Cardiac septum (tissue), 1 donor: ENCODE measurements at regions not wholly inside any gene's neighbourhood (a gene's known extent, or its start where the extent isn't known, plus 50 kb on each side); places are given as distances from the start of the nearest gene placed in this dataset.
"Not testable (repeated sequence)": the region's sequence is repeated elsewhere in the genome, so short reads cannot be mapped to it uniquely, and the experiment has no call there.

ENCODE experiments used
- DNase-seq: peaks from one replicate; pipeline ENCODE4 v3.0.0-alpha.2; 2020; ENCODE audit warnings: low spot score
- intact Hi-C: fragments of 100-400 bp; cut with DNase I; formaldehyde crosslinking; loops from one replicate; pipeline ENCODE4 v1.14.0; 2022
- donor health status: DM: no; HTN: no; CAD: no.

GRCh38 chr2:90123409-90123808, 1431.9 kb downstream of the RPIA start:
- intact Hi-C loops, DNase-seq: not testable (repeated sequence)

DNA sequence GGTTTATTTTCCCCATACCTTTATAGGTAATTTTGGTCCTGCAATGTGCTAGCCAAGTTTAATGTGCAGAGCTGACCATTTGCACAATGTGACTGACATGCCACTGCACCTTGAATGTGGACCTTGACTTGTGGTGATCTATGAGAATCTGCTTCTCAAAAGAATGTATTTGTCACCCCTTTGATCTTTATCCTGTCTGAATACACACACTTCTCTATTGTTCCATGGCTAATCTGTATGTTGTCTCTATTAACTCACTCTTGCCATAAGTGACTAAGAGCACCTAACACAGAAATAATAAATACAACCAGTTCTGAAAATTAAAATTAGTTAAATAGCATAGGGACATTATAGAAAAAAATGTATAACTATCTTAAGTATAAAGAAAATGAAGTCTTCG, 1447.6 kb downstream of the RPIA start:
- intact Hi-C loops, DNase-seq: not testable (repeated sequence)

GRCh38 chr2:90141558-90141957, 1450.1 kb downstream of the RPIA start:
- DNase-seq, intact Hi-C loops: not testable (repeated sequence)

- DNase-seq, intact Hi-C loops: not testable (repeated sequence)
These were observed 1460.3 kb downstream of the RPIA start for GRCh38 chr2:90151805-90152204.

- intact Hi-C loops, result not testable (repeated sequence)
These were observed 1479.5 kb downstream of the RPIA start for GRCh38 chr2:90170978-90171377.

DNA sequence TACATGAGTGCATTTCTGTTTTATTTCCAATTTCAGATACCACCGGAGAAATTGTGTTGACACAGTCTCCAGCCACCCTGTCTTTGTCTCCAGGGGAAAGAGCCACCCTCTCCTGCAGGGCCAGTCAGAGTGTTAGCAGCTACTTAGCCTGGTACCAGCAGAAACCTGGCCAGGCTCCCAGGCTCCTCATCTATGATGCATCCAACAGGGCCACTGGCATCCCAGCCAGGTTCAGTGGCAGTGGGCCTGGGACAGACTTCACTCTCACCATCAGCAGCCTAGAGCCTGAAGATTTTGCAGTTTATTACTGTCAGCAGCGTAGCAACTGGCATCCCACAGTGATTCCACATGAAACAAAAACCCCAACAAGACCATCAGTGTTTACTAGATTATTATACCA, 1481.6 kb downstream of the RPIA start:
- intact Hi-C loops, DNase-seq: not testable (repeated sequence)

More at GRCh38 chr2:90170978-90171377, 1479.5 kb downstream of the RPIA start:
- DNase-seq, result not testable (repeated sequence)

DNA sequence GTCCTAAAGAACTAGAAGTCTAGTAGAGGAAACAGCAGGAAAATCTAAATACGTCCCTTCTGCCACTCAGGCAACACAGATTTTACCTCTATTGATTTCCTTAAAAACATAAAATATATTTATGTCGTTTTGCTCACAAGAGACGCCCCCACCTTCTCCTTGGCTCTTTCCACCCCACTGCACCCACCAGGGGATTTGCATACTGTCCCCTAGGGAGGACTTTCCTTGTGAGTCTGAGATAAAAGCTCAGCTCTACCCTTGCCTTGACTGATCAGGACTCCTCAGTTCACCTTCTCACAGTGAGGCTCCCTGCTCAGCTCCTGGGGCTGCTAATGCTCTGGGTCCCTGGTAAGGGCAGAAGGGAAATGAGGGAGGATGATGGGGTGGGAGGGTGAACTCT, 1488.1 kb downstream of the RPIA start:
- not testable (repeated sequence) for DNase-seq

DNA sequence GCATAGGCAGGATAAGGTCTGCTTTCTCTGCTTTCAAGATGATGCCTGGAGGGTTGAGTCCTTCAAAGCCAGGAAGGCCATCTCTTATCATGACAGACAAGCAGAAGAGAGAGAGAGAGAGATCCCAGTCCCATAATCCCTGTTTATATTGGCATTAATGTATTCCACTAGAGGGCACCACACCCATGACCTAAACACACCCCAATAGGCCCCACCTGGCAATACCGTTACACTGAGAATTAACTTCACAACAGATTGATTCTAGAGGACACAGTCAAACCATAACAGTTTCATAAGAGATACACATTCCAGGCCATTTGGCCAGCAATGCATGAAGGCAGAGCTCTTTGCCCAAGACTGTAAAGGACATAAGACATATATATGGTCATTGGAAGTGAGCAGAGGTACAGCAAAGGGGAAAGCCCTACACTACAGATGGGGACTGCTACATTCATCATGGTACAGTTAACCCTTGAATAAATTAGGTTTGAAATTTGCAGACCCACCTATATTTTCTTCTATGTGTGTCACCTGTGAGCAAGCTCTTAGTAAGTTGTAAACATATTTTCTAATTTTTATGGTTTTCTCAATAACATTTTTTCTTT, 1516.1 kb downstream of the RPIA start:
- intact Hi-C loops, result no loop called here
- DNase-seq, result no peak

More for the DNA sequence above, 1488.1 kb downstream of the RPIA start:
- intact Hi-C loops, result not testable (repeated sequence)

GRCh38 chr2:90209009-90209408, 1517.5 kb downstream of the RPIA start:
- DNase-seq, result no peak
- intact Hi-C loops, result no loop called here

GRCh38 chr2:90209806-90210205, 1518.3 kb downstream of the RPIA start:
- intact Hi-C loops, result no loop called here

DNA sequence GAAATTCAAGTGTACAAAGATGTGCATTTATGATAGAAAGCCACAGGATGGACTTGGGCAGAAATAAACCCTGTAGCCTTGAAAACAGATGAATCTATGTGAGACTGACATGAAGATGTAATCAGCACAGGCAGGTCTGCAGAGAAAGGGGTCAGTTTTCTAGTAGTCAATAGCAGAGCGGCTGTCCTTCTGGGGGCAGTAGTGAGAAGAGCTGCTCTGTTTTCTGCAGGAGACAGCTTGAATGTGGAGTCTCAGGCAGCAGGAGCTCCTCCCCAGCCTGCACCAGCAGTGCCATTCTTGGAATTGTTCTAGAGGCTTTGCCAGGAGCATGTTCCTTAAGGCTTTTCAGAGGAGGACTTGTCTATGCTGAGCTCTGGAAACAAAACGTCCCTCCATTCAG, 1524.4 kb downstream of the RPIA start:
- intact Hi-C loops, DNase-seq: not testable (repeated sequence)

More at GRCh38 chr2:90209806-90210205, 1518.3 kb downstream of the RPIA start:
- DNase-seq, result no peak

- intact Hi-C loops, result not testable (repeated sequence)
These were observed 1525.3 kb downstream of the RPIA start for GRCh38 chr2:90216801-90217200.

GRCh38 chr2:90218534-90218933, 1527.1 kb downstream of the RPIA start:
- DNase-seq, intact Hi-C loops: not testable (repeated sequence)

More at GRCh38 chr2:90216801-90217200, 1525.3 kb downstream of the RPIA start:
- DNase-seq, result not testable (repeated sequence)

- DNase-seq, intact Hi-C loops: not testable (repeated sequence)
These were observed 1529.3 kb downstream of the RPIA start for GRCh38 chr2:90220623-90221299.

GRCh38 chr2:90221300-90221651, 1529.8 kb downstream of the RPIA start:
- DNase-seq, result no peak
- intact Hi-C loops, result no loop called here

DNA sequence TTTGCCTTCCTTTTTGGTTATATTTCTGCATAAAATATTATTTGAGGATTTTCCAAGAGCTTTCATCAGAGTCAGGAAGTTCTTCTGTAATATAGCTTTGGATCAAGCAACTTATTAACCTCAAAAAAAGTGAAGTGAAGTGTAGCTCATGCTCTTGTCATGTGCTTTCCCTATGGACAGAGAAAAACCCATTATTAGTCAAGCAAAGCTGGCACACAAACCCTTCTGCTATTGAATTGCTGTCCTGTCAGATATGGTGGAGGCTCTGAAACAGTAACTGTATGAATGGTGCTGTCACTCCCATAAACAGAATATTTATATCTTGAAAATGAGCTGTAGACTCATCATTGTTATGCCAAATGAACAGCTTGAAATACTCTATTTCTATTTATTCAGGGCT, 1533.3 kb downstream of the RPIA start:
- DNase-seq, intact Hi-C loops: not testable (repeated sequence)

DNA sequence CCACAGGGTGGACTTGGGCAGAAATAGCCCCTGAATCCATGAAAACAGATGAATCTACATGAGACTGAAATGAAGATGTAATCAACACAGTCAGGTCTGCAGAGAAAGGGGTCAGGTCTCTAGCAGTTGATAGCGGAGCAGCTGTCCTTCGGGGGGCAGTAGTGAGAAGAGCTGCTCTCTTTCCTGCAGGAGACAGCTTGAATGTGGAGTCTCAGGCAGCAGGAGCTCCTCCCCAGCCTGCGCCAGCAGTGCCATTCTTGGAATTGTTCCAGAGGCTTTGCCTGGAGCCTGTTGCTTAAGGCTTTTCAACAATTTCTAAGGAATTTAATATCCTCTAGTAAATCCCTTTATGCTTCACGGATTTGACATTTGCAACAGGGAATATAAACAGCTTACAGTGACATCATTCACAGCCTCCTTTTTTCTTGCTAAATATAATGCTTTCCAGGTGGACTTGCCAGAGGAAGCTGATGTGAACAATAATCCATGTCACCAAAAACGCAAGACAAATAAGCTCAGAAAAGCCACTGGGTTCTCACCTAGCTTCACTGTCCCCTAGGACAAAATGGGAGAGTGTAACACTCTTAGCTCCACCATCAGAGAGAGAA, 1535.1 kb downstream of the RPIA start:
- intact Hi-C loops, result not testable (repeated sequence)

GRCh38 chr2:90231199-90231598, 1539.7 kb downstream of the RPIA start:
- intact Hi-C loops, DNase-seq: not testable (repeated sequence)

More for the DNA sequence above, 1535.1 kb downstream of the RPIA start:
- DNase-seq, result not testable (repeated sequence)

- DNase-seq, intact Hi-C loops: not testable (repeated sequence)
These were observed 1544.0 kb downstream of the RPIA start for GRCh38 chr2:90235452-90235851.

- intact Hi-C loops, result not testable (repeated sequence)
- DNase-seq, result peak; percentile 86
These were observed 1546.5 kb downstream of the RPIA start for GRCh38 chr2:90237923-90238361.
